ENCODE measurements at regions not wholly inside any gene's neighbourhood (a gene's known extent, or its start where the extent isn't known, plus 50 kb on each side); places are given as distances from the start of the nearest gene placed in this dataset.

GRCh38 chr13:79851318-79851717 is 370.4 kb downstream of the NDFIP2 start:
- Histone ChIP-seq H3K79me1 (ENCODE audit: low read depth in 1 of 2, low read length in 2 of 2) (no peaks in the 10 kb centered on the region), H2BK15ac (ENCODE audit: low read depth, low read length) (no peak overlapping the region), H4K5ac (ENCODE audit: low read depth, low read length) (no peak overlapping the region), H4K91ac (ENCODE audit: insufficient read depth, low read depth, low read length) (no peak overlapping the region), H3K4me2 (ENCODE audit: low read depth, low read length) (no peak overlapping the region), H3K4me3 (ENCODE audit: insufficient read depth, low read depth, low read length) (no peak overlapping the region), H3K14ac (replicated peaks; ENCODE audit: low read depth, low read length) (no peak overlapping the region), H3K27ac (ENCODE audit: insufficient read depth, low read length) (no peak overlapping the region), H4K8ac (ENCODE audit: low read depth in 2 of 2, low read length in 2 of 2) (no peak overlapping the region), H3K4me1 (ENCODE audit: control insufficient read depth, insufficient read depth, low read length) (no peaks in the 10 kb centered on the region), H4K20me1 (ENCODE audit: insufficient read depth, low read length) (no peaks in the 10 kb centered on the region), H2AK9ac (replicated peaks; ENCODE audit: low read depth, low read length, poor library complexity) (no peak overlapping the region), H3K56ac (ENCODE audit: extremely low read depth, insufficient read depth, low read length) (no peak overlapping the region), H3K9me1 (ENCODE audit: insufficient read depth, low read length) (no peaks in the 10 kb centered on the region), H3K9me3 (ENCODE audit: control insufficient read depth, insufficient read depth, low read length) (no peaks in the 10 kb centered on the region), H2AFZ (replicated peaks; ENCODE audit: low read length, poor library complexity) (no peak overlapping the region), H3K9ac (ENCODE audit: low read depth, low read length) (no peak overlapping the region), H3K23ac (ENCODE audit: low read depth, low read length) (no peak overlapping the region), H3K4ac (ENCODE audit: low read depth, low read length) (no peak overlapping the region), H3K36me3 (ENCODE audit: control insufficient read depth, insufficient read depth, low read length) (no peaks in the 10 kb centered on the region), H2AK5ac (ENCODE audit: low read depth, low read length) (no peak overlapping the region), H2BK120ac (ENCODE audit: low read depth, low read length) (no peak overlapping the region), H2BK20ac (ENCODE audit: low read depth, low read length) (no peak overlapping the region), H2BK5ac (ENCODE audit: low read depth, low read length, poor library complexity, severe bottlenecking) (no peak overlapping the region), H3K18ac (ENCODE audit: low read depth, low read length) (no peak overlapping the region), H3K27me3 (ENCODE audit: control insufficient read depth, insufficient read depth, low read length) (no peaks in the 10 kb centered on the region)
- ATAC-seq (ENCODE audit: low read depth) (no peak), DNase-seq (no peak)
- no TSS peak for BruUV-seq (replicated peaks)
- POLR2A ChIA-PET (ENCODE audit: unreplicated experiment) = no interaction called here
- CTCF ChIA-PET = interaction anchor here (0.5 to 0.8 kb wide), 2 partner anchors 20 to 491 kb away, joined by 3 read pairs; no protein-coding TSS in a partner anchor
- in situ Hi-C loops (cut with MboI; ENCODE audit: low sequenced_read_pairs) (no loop called here), intact Hi-C loops (cut with micrococcal nuclease) (no loop called here), dilution Hi-C loops (cut with HindIII; ENCODE audit: low sequenced_read_pairs, unreplicated experiment) (no loop called here)
- no peak for TF ChIP-seq POLR2A (IDR thresholded peaks at IDR 0.05; ENCODE audit: low read depth, low read length)
- TF ChIP-seq RFX5 (IDR thresholded peaks at IDR 0.05; ENCODE audit: low read depth, low read length) = no peak
- no peak for TF ChIP-seq SMC3 (IDR thresholded peaks at IDR 0.05; ENCODE audit: low read depth, low read length)
- TF ChIP-seq BHLHE40 (IDR thresholded peaks at IDR 0.05; ENCODE audit: low read depth, low read length) = no peak
- no peak for TF ChIP-seq FOS (IDR thresholded peaks at IDR 0.05; ENCODE audit: low read depth, low read length)
- TF ChIP-seq RCOR1 (IDR thresholded peaks at IDR 0.05; ENCODE audit: insufficient replicate concordance, low read length) = no peak
- TF ChIP-seq CHD1 (IDR thresholded peaks at IDR 0.05; ENCODE audit: low read depth, low read length) = no peak

Data from IMR-90 (cell line).